Naive thymus-derived CD4-positive, alpha-beta T cell (primary cell): ENCODE measurements at regions not wholly inside any gene's neighbourhood (a gene's known extent, or its start where the extent isn't known, plus 50 kb on each side); places are given as distances from the start of the nearest gene placed in this dataset.

ENCODE experiments used
- ATAC-seq: fragments of 150-1000 bp; cut with Tn5 transposase; 2 replicates; pipeline ENCODE4 v1.10.0; 2021; ENCODE audit warnings: mild to moderate bottlenecking, moderate library complexity
- CTCF ChIA-PET: fragments of 350-600 bp; sonication (Branson Sonifier 250); formaldehyde crosslinking; loops from one replicate; lab custom pipeline; 2021; ENCODE audit warnings: antibody characterized with exemption; lab: Charles Lee
- POLR2A ChIA-PET: fragments of 350-600 bp; sonication (Branson Sonifier 250); formaldehyde crosslinking; loops from one replicate; lab custom pipeline; 2021; ENCODE audit warnings: antibody characterized with exemption, inconsistent platforms; lab: Charles Lee
- DNase-seq, 9 donors: peaks; one replicate each; pipeline versions ENCODE4 v3.0.0 to v3.0.0-alpha.2; 2020 to 2022; ENCODE audit warnings: mixed read lengths in 1 of 9
- H3K27ac ChIP-seq: one replicate; pipeline ENCODE4 v1.7.0; 2013; ENCODE audit warnings: mild to moderate bottlenecking, low read depth, low read length, moderate library complexity
- H3K27me3 ChIP-seq, 2 donors: one replicate each; pipeline ENCODE4 v1.7.0; 2013; ENCODE audit warnings: low read length in 2 of 2, mild to moderate bottlenecking in 2 of 2, moderate library complexity in 2 of 2; ENCODE audit not compliant: control insufficient read depth in 2 of 2, insufficient read depth in 2 of 2
- H3K36me3 ChIP-seq, 3 experiments: 1 replicate in 2 of 3; 2 replicates in 1 of 3; pipeline ENCODE4 v1.7.0; 2013; ENCODE audit warnings: low read length in 3 of 3, mild to moderate bottlenecking in 3 of 3, moderate library complexity in 1 of 3; ENCODE audit not compliant: insufficient read depth in 3 of 3, control insufficient read depth in 2 of 3
- H3K4me1 ChIP-seq, 2 donors: one replicate each; pipeline ENCODE4 v1.7.0; 2013; ENCODE audit warnings: low read length in 2 of 2, mild to moderate bottlenecking in 2 of 2, moderate library complexity in 1 of 2; ENCODE audit not compliant: control insufficient read depth in 2 of 2, insufficient read depth in 2 of 2
- H3K4me3 ChIP-seq: 2 replicates; pipeline ENCODE4 v1.7.0; 2013; ENCODE audit warnings: mild to moderate bottlenecking, low read length
- H3K9me3 ChIP-seq, 3 experiments: 1 replicate in 2 of 3; 2 replicates in 1 of 3; pipeline ENCODE4 v1.7.0; 2013; ENCODE audit warnings: low read length in 3 of 3; ENCODE audit not compliant: control insufficient read depth in 2 of 3
- H3K27ac Mint-ChIP-seq, 9 donors: one replicate each; pipeline ENCODE4 v1.8.0; 2020 to 2022; ENCODE audit warnings: mixed read lengths in 9 of 9, mild to moderate bottlenecking in 8 of 9, moderate library complexity in 5 of 9, inconsistent platforms in 2 of 9
- H3K27me3 Mint-ChIP-seq, 5 donors: one replicate each; pipeline ENCODE4 v1.8.0; 2021 to 2022; ENCODE audit warnings: mixed read lengths in 5 of 5, mild to moderate bottlenecking in 1 of 5
- H3K36me3 Mint-ChIP-seq, 5 donors: one replicate each; pipeline ENCODE4 v1.8.0; 2020 to 2022; ENCODE audit warnings: mixed read lengths in 5 of 5, mild to moderate bottlenecking in 3 of 5, inconsistent platforms in 1 of 5
- H3K4me1 Mint-ChIP-seq, 7 donors: one replicate each; pipeline ENCODE4 v1.8.0; 2020 to 2022; ENCODE audit warnings: mixed read lengths in 7 of 7, mild to moderate bottlenecking in 3 of 7, inconsistent platforms in 1 of 7
- H3K4me3 Mint-ChIP-seq, 10 donors: one replicate each; pipeline ENCODE4 v1.8.0; 2020 to 2022; ENCODE audit warnings: mild to moderate bottlenecking in 10 of 10, mixed read lengths in 10 of 10, moderate library complexity in 6 of 10, inconsistent platforms in 2 of 10
- H3K9me3 Mint-ChIP-seq, 11 donors: one replicate each; pipeline ENCODE4 v1.8.0; 2020 to 2022; ENCODE audit warnings: mixed read lengths in 11 of 11, mild to moderate bottlenecking in 4 of 11, inconsistent platforms in 1 of 11, moderate library complexity in 1 of 11
- intact Hi-C, 2 donors: fragments of 100-400 bp; cut with micrococcal nuclease; formaldehyde crosslinking; loops; one replicate each; pipeline ENCODE4 v1.15.1; 2023

GRCh38 chr6:26223650-26224546 is 136.7 kb downstream of the HFE start:
- Mint-ChIP-seq H3K9me3 (peaks cover 0 to 4% (median 0%) of the 10 kb centered on the region in 11 donors), H3K4me1 (peaks cover 10 to 25% (median 18%) of the 10 kb centered on the region in 7 donors), H3K27ac (no peak overlapping the region), H3K4me3 (no peak overlapping the region), H3K36me3 (peaks cover 0 to 6% (median 4%) of the 10 kb centered on the region in 5 donors), H3K27me3 (no peaks in the 10 kb centered on the region)
- CTCF ChIA-PET = interaction anchor here (1.5 to 2.4 kb wide), 2 partner anchors 12 to 27 kb away, joined by 4 to 9 read pairs; a partner anchor contains a TSS
- ATAC-seq (peak; percentile 93), DNase-seq (peak in 7 of 9 donors; percentile 79 to 89 (median 84))
- POLR2A ChIA-PET = interaction anchor here (0.6 to 43.4 kb wide), 38 partner anchors 10 to 1670 kb away, joined by 3 to 3606 read pairs (median 5); partner anchors contain the start of gene HMGN4
- H3K4me1 ChIP-seq = peaks cover 14 to 18% of the 10 kb centered on the region in 2 donors
- no peaks in the 10 kb centered on the region for H3K27me3 ChIP-seq
- peaks cover 0 to 11% (median 0%) of the 10 kb centered on the region in 3 experiments for H3K9me3 ChIP-seq
- intact Hi-C loops = loop anchor here (1.0 kb wide), 5 partner anchors 8 to 61 kb away; a partner anchor contains a TSS
- H3K4me3 ChIP-seq = peak overlapping the region; percentile 77
- H3K36me3 ChIP-seq = no peaks in the 10 kb centered on the region
- H3K27ac ChIP-seq = peak overlapping the region; percentile 77

- ChIA-PET POLR2A (interaction anchor here (0.6 to 43.4 kb wide), 33 partner anchors 9 to 1669 kb away, joined by 3 to 3606 read pairs (median 6); partner anchors contain the start of gene HMGN4), CTCF (interaction anchor here (2.4 kb wide), 1 partner anchor 26 kb away, joined by 9 read pairs; a partner anchor contains a TSS)
- Histone ChIP-seq H3K9me3 (peaks cover 0 to 11% (median 0%) of the 10 kb centered on the region in 3 experiments), H3K27me3 (no peaks in the 10 kb centered on the region), H3K36me3 (no peaks in the 10 kb centered on the region), H3K4me3 (peak overlapping the region; percentile 77), H3K4me1 (peaks cover 14 to 18% of the 10 kb centered on the region in 2 donors), H3K27ac (peak overlapping the region; percentile 77)
- DNase-seq (no peak), ATAC-seq (peak; percentile 2)
- intact Hi-C loops = loop anchor here (1.0 kb wide), 5 partner anchors 8 to 61 kb away; a partner anchor contains a TSS
- Mint-ChIP-seq H3K27me3 (no peaks in the 10 kb centered on the region), H3K4me3 (no peak overlapping the region), H3K9me3 (peaks cover 0 to 4% (median 0%) of the 10 kb centered on the region in 11 donors), H3K4me1 (peaks cover 13 to 31% (median 23%) of the 10 kb centered on the region in 7 donors), H3K36me3 (peaks cover 0 to 6% (median 4%) of the 10 kb centered on the region in 5 donors), H3K27ac (no peak overlapping the region)
These were observed 137.3 kb downstream of the HFE start for GRCh38 chr6:26224547-26224912.

GRCh38 chr6:26224940-26225847 is 138.0 kb downstream of the HFE start:
- CTCF ChIA-PET = interaction anchor here (1.2 kb wide), 1 partner anchor 8 kb away, joined by 3 read pairs; a partner anchor contains a TSS
- H3K9me3 Mint-ChIP-seq = peaks cover 0 to 4% (median 0%) of the 10 kb centered on the region in 11 donors
- H3K27me3 Mint-ChIP-seq = no peaks in the 10 kb centered on the region
- peaks cover 12 to 35% (median 23%) of the 10 kb centered on the region in 7 donors for H3K4me1 Mint-ChIP-seq
- peak overlapping the region; percentile 77 for H3K27ac ChIP-seq
- intact Hi-C loops = loop anchor here (1.0 kb wide), 5 partner anchors 8 to 60 kb away; a partner anchor contains a TSS
- peaks cover 14 to 18% of the 10 kb centered on the region in 2 donors for H3K4me1 ChIP-seq
- DNase-seq (no peak), ATAC-seq (no peak)
- no peaks in the 10 kb centered on the region for H3K27me3 ChIP-seq
- peaks cover 0 to 11% (median 0%) of the 10 kb centered on the region in 3 experiments for H3K9me3 ChIP-seq
- peaks cover 0 to 6% (median 4%) of the 10 kb centered on the region in 5 donors for H3K36me3 Mint-ChIP-seq
- H3K4me3 ChIP-seq = peak overlapping the region; percentile 77
- H3K27ac Mint-ChIP-seq = no peak overlapping the region
- POLR2A ChIA-PET = interaction anchor here (0.6 to 43.4 kb wide), 22 partner anchors 9 to 1668 kb away, joined by 3 to 3606 read pairs (median 10); a partner anchor contains a TSS
- H3K4me3 Mint-ChIP-seq = no peak overlapping the region
- H3K36me3 ChIP-seq = no peaks in the 10 kb centered on the region

GRCh38 chr6:26225848-26226578 is 138.8 kb downstream of the HFE start:
- Histone ChIP-seq H3K27me3 (no peaks in the 10 kb centered on the region), H3K27ac (no peak overlapping the region), H3K4me1 (peaks cover 14 to 18% of the 10 kb centered on the region in 2 donors), H3K9me3 (peaks cover 0 to 11% (median 0%) of the 10 kb centered on the region in 3 experiments), H3K36me3 (no peaks in the 10 kb centered on the region), H3K4me3 (no peak overlapping the region)
- Mint-ChIP-seq H3K27ac (peak overlapping the region in 2 of 9 donors; percentile 48 to 65), H3K9me3 (peaks cover 0 to 4% (median 0%) of the 10 kb centered on the region in 11 donors), H3K36me3 (peaks cover 0 to 6% (median 4%) of the 10 kb centered on the region in 5 donors), H3K4me3 (peak overlapping the region in 4 of 10 donors; percentile 23 to 70 (median 44)), H3K4me1 (peaks cover 8 to 39% (median 21%) of the 10 kb centered on the region in 7 donors), H3K27me3 (no peaks in the 10 kb centered on the region)
- ChIA-PET CTCF (interaction anchor here (1.1 to 1.2 kb wide), 2 partner anchors 9 to 18 kb away, joined by 3 read pairs; a partner anchor contains a TSS), POLR2A (interaction anchor here (1.0 to 43.4 kb wide), 12 partner anchors 8 to 1643 kb away, joined by 3 to 3606 read pairs (median 41); a partner anchor contains a TSS)
- no peak for DNase-seq
- no peak for ATAC-seq
- intact Hi-C loops = no loop called here

GRCh38 chr6:26226579-26226967 is 138.4 kb upstream of the BTN3A2 start:
- peak overlapping the region in 5 of 9 donors; percentile 10 to 65 (median 55) for H3K27ac Mint-ChIP-seq
- peaks cover 0 to 6% (median 4%) of the 10 kb centered on the region in 5 donors for H3K36me3 Mint-ChIP-seq
- no peaks in the 10 kb centered on the region for H3K36me3 ChIP-seq
- H3K4me3 Mint-ChIP-seq = peak overlapping the region in 5 of 10 donors; percentile 23 to 70 (median 42)
- H3K4me3 ChIP-seq = no peak overlapping the region
- H3K27ac ChIP-seq = no peak overlapping the region
- ChIA-PET CTCF (interaction anchor here (1.1 to 1.2 kb wide), 2 partner anchors 10 to 19 kb away, joined by 3 read pairs; a partner anchor contains a TSS), POLR2A (interaction anchor here (1.0 to 43.4 kb wide), 13 partner anchors 7 to 1642 kb away, joined by 3 to 3606 read pairs (median 8); a partner anchor contains a TSS)
- ATAC-seq = no peak
- peaks cover 0 to 11% (median 0%) of the 10 kb centered on the region in 3 experiments for H3K9me3 ChIP-seq
- peaks cover 0 to 4% (median 0%) of the 10 kb centered on the region in 11 donors for H3K9me3 Mint-ChIP-seq
- no peak for DNase-seq
- peaks cover 8 to 41% (median 26%) of the 10 kb centered on the region in 7 donors for H3K4me1 Mint-ChIP-seq
- peaks cover 14 to 18% of the 10 kb centered on the region in 2 donors for H3K4me1 ChIP-seq
- no peaks in the 10 kb centered on the region for H3K27me3 ChIP-seq
- H3K27me3 Mint-ChIP-seq = no peaks in the 10 kb centered on the region
- intact Hi-C loops = no loop called here
